ENCODE measurements at regions not wholly inside any gene's neighbourhood (a gene's known extent, or its start where the extent isn't known, plus 50 kb on each side); places are given as distances from the start of the nearest gene placed in this dataset.
"Not testable (repeated sequence)": the region's sequence is repeated elsewhere in the genome, so short reads cannot be mapped to it uniquely, and the experiment has no call there.

- not testable (repeated sequence) for DNase-seq
Observed at GRCh38 chr9:30107134-30107533, 2277.3 kb upstream of the ACO1 start.

- DNase-seq: no peak
Observed at GRCh38 chr9:30116673-30117217, 2267.7 kb upstream of the ACO1 start.

- DNase-seq: no peak
Observed at GRCh38 chr9:30120666-30121065, 2263.8 kb upstream of the ACO1 start.

- DNase-seq: no peak
Observed at GRCh38 chr9:30121611-30122010, 2262.8 kb upstream of the ACO1 start.

- DNase-seq: no peak
Observed at GRCh38 chr9:30125881-30126280, 2258.6 kb upstream of the ACO1 start.

- no peak for DNase-seq
Observed at GRCh38 chr9:30127371-30127770, 2257.1 kb upstream of the ACO1 start.

- no peak for DNase-seq
Observed at GRCh38 chr9:30140407-30140806, 2244.0 kb upstream of the ACO1 start.

- DNase-seq: no peak
Observed at GRCh38 chr9:30160570-30160969, 2223.9 kb upstream of the ACO1 start.

- DNase-seq: no peak
Observed at GRCh38 chr9:30172206-30172605, 2212.2 kb upstream of the ACO1 start.

GRCh38 chr9:30178610-30179009, 2205.8 kb upstream of the ACO1 start:
- DNase-seq: no peak

GRCh38 chr9:30193421-30193820, 2191.0 kb upstream of the ACO1 start:
- DNase-seq: no peak

GRCh38 chr9:30196941-30197340, 2187.5 kb upstream of the ACO1 start:
- no peak for DNase-seq

GRCh38 chr9:30197453-30197852, 2187.0 kb upstream of the ACO1 start:
- DNase-seq: no peak

- DNase-seq: no peak
Observed at GRCh38 chr9:30197954-30198353, 2186.5 kb upstream of the ACO1 start.

- DNase-seq: no peak
Observed at GRCh38 chr9:30198463-30199309, 2185.8 kb upstream of the ACO1 start.

- no peak for DNase-seq
Observed at GRCh38 chr9:30201024-30201423, 2183.4 kb upstream of the ACO1 start.

- no peak for DNase-seq
Observed at GRCh38 chr9:30235068-30235467, 2149.4 kb upstream of the ACO1 start.

- no peak for DNase-seq
Observed at GRCh38 chr9:30235564-30235963, 2148.9 kb upstream of the ACO1 start.

- DNase-seq: no peak
Observed at GRCh38 chr9:30239878-30240277, 2144.6 kb upstream of the ACO1 start.

- no peak for DNase-seq
Observed at GRCh38 chr9:30243467-30243866, 2141.0 kb upstream of the ACO1 start.

- DNase-seq: no peak
Observed at GRCh38 chr9:30244877-30245276, 2139.6 kb upstream of the ACO1 start.

GRCh38 chr9:30250872-30251271, 2133.6 kb upstream of the ACO1 start:
- no peak for DNase-seq

GRCh38 chr9:30258094-30258493, 2126.3 kb upstream of the ACO1 start:
- DNase-seq: no peak

GRCh38 chr9:30280229-30280900, 2104.1 kb upstream of the ACO1 start:
- no peak for DNase-seq
